PC-3 (cell line): ENCODE measurements at regions not wholly inside any gene's neighbourhood (a gene's known extent, or its start where the extent isn't known, plus 50 kb on each side); places are given as distances from the start of the nearest gene placed in this dataset.

Experiments used
- ATAC-seq: fragments of 200-7000 bp; cut with Tn5 transposase; 2 replicates; pipeline ENCODE4 v1.9.1; 2020; ENCODE audit warnings: mild to moderate bottlenecking, moderate library complexity
- BruUV-seq: library from RNA; stranded (reverse); fragments of 400-500 nt; replicated peaks from 2 replicates; lab custom pipeline; 2021; lab: Mats Ljungman, UMichigan
- CTCF ChIA-PET: fragments of 300-600 bp; sonication (Branson Sonifier 250); formaldehyde crosslinking; loops from one replicate; lab custom pipeline; 2022; ENCODE audit warnings: antibody characterized with exemption; lab: Charles Lee
- POLR2A ChIA-PET: fragments of 300-600 bp; sonication (Branson Sonifier 250); formaldehyde crosslinking; loops from one replicate; lab custom pipeline; 2022; ENCODE audit warnings: antibody characterized with exemption; ENCODE audit not compliant: unreplicated experiment; lab: Charles Lee
- DNase-seq: peaks from one replicate; pipeline ENCODE4 v3.0.0-alpha.2; 2015
- H2AFZ ChIP-seq: fragments of 300-600 bp; sonication (generic); 2 replicates; pipeline ENCODE4 v1.6.0; 2016; ENCODE audit warnings: antibody characterized with exemption, low read length
- H3F3A ChIP-seq: fragments of 300-600 bp; sonication (generic); one replicate; pipeline ENCODE4 v1.6.0; 2017; ENCODE audit warnings: antibody characterized with exemption, low read length, control low read depth, mild to moderate bottlenecking; ENCODE audit not compliant: unreplicated experiment
- H3K27ac ChIP-seq: fragments of 300-600 bp; sonication (generic); 2 replicates; pipeline ENCODE4 v1.5.1; 2016; ENCODE audit warnings: mild to moderate bottlenecking, low read length
- H3K27me3 ChIP-seq: fragments of 300-600 bp; sonication (generic); 2 replicates; pipeline ENCODE4 v1.6.1; 2016; ENCODE audit warnings: low read length, mixed read lengths
- H3K36me3 ChIP-seq: fragments of 300-600 bp; sonication (generic); 2 replicates; pipeline ENCODE4 v1.6.1; 2016; ENCODE audit warnings: low read depth, mixed run types, low read length, mixed read lengths
- H3K4me1 ChIP-seq: fragments of 300-600 bp; sonication (generic); 2 replicates; pipeline ENCODE4 v1.5.1; 2016; ENCODE audit warnings: low read length; ENCODE audit not compliant: insufficient read depth
- H3K4me2 ChIP-seq: fragments of 300-600 bp; sonication (generic); 2 replicates; pipeline ENCODE4 v1.6.0; 2016; ENCODE audit warnings: low read length
- H3K4me3 ChIP-seq: fragments of 300-600 bp; sonication (generic); 2 replicates; pipeline ENCODE4 v1.5.1; 2016; ENCODE audit warnings: mild to moderate bottlenecking, low read length, mixed read lengths
- H3K79me2 ChIP-seq: fragments of 300-600 bp; sonication (generic); 2 replicates; pipeline ENCODE4 v1.6.1; 2017; ENCODE audit warnings: low read length, mixed read lengths
- H3K9ac ChIP-seq: fragments of 300-600 bp; sonication (generic); 2 replicates; pipeline ENCODE4 v1.6.0; 2016; ENCODE audit warnings: mild to moderate bottlenecking, low read length
- H3K9me2 ChIP-seq: fragments of 300-600 bp; sonication (generic); replicated peaks from 2 replicates; pipeline ENCODE4 v1.6.1; 2016; ENCODE audit warnings: mixed run types, low read length, mixed read lengths
- H3K9me3 ChIP-seq: fragments of 300-600 bp; sonication (generic); 2 replicates; pipeline ENCODE4 v1.6.1; 2016; ENCODE audit warnings: low read length, mixed read lengths
- H4K20me1 ChIP-seq: fragments of 300-600 bp; sonication (generic); 2 replicates; pipeline ENCODE4 v1.6.1; 2016; ENCODE audit warnings: low read length, mixed read lengths
- CTCF ChIP-seq: fragments of 300-600 bp; sonication (generic); conservative IDR thresholded peaks from 2 replicates; pipeline ENCODE4 v1.5.1; 2017; ENCODE audit warnings: antibody characterized with exemption, low read depth, mild to moderate bottlenecking, low read length
- EZH2 ChIP-seq: fragments of 300-600 bp; sonication (generic); IDR thresholded peaks from one replicate; pipeline ENCODE4 v1.6.1; 2017; ENCODE audit warnings: antibody characterized with exemption, mild to moderate bottlenecking, low read length; ENCODE audit not compliant: unreplicated experiment
- EZH2phosphoT487 ChIP-seq: fragments of 300-600 bp; sonication (generic); IDR thresholded peaks from 2 replicates; pipeline ENCODE4 v1.6.1; 2018; ENCODE audit warnings: mild to moderate bottlenecking, antibody characterized with exemption, low read length, borderline replicate concordance
- intact Hi-C: fragments of 100-400 bp; cut with micrococcal nuclease; formaldehyde crosslinking; loops from 2 replicates; pipeline ENCODE4 v1.9.0; 2023

- intact Hi-C loops = no loop called here
- no peaks in the 10 kb centered on the region for H3K9me3 ChIP-seq
- no peaks in the 10 kb centered on the region for H3K4me1 ChIP-seq
- H4K20me1 ChIP-seq = no peaks in the 10 kb centered on the region
- no peak for ATAC-seq
- H3K4me2 ChIP-seq = no peak overlapping the region
- H3K27me3 ChIP-seq = no peaks in the 10 kb centered on the region
- ChIA-PET CTCF (no interaction called here), POLR2A (no interaction called here)
- H3K9ac ChIP-seq = no peak overlapping the region
- DNase-seq = no peak
- no peak overlapping the region for H3K4me3 ChIP-seq
- no peaks in the 10 kb centered on the region for H3F3A ChIP-seq
- no peaks in the 10 kb centered on the region for H3K9me2 ChIP-seq
- no peak overlapping the region for H3K27ac ChIP-seq
- no TSS peak for BruUV-seq
- H2AFZ ChIP-seq = no peak overlapping the region
- no peaks in the 10 kb centered on the region for H3K79me2 ChIP-seq
- TF ChIP-seq EZH2 (no peak), CTCF (no peak), EZH2phosphoT487 (no peak)
- no peaks in the 10 kb centered on the region for H3K36me3 ChIP-seq
Measured at GRCh38 chr13:61648547-61648946, 232.9 kb upstream of the PCDH20 start.

GRCh38 chr13:61612192-61612591 lies 196.5 kb upstream of the PCDH20 start:
- H3K27me3 ChIP-seq = no peaks in the 10 kb centered on the region
- no peak for ATAC-seq
- no peaks in the 10 kb centered on the region for H3K79me2 ChIP-seq
- no peaks in the 10 kb centered on the region for H3K4me1 ChIP-seq
- no peaks in the 10 kb centered on the region for H3K9me2 ChIP-seq
- no peak overlapping the region for H3K27ac ChIP-seq
- no peak overlapping the region for H3K4me3 ChIP-seq
- no peak for DNase-seq
- TF ChIP-seq EZH2 = no peak
- no peak for TF ChIP-seq CTCF
- no peak for TF ChIP-seq EZH2phosphoT487
- BruUV-seq = no TSS peak
- CTCF ChIA-PET = interaction anchor here (0.6 kb wide), 1 partner anchor 270 kb away, joined by 3 read pairs; no protein-coding TSS in a partner anchor
- no peak overlapping the region for H3K9ac ChIP-seq
- H3K9me3 ChIP-seq = no peaks in the 10 kb centered on the region
- no peaks in the 10 kb centered on the region for H4K20me1 ChIP-seq
- H2AFZ ChIP-seq = no peak overlapping the region
- no peak overlapping the region for H3K4me2 ChIP-seq
- POLR2A ChIA-PET = no interaction called here
- no peaks in the 10 kb centered on the region for H3F3A ChIP-seq
- intact Hi-C loops = no loop called here
- no peaks in the 10 kb centered on the region for H3K36me3 ChIP-seq

GRCh38 chr13:61608138-61608537 lies 192.5 kb upstream of the PCDH20 start:
- no TSS peak for BruUV-seq
- TF ChIP-seq CTCF (no peak), EZH2phosphoT487 (no peak), EZH2 (no peak)
- Histone ChIP-seq H3K4me1 (no peaks in the 10 kb centered on the region), H3K27ac (no peak overlapping the region), H3F3A (no peaks in the 10 kb centered on the region), H3K4me3 (no peak overlapping the region), H3K9me2 (no peaks in the 10 kb centered on the region), H3K9ac (no peak overlapping the region), H3K27me3 (no peaks in the 10 kb centered on the region), H4K20me1 (no peaks in the 10 kb centered on the region), H3K9me3 (no peaks in the 10 kb centered on the region), H3K36me3 (no peaks in the 10 kb centered on the region), H3K79me2 (no peaks in the 10 kb centered on the region), H3K4me2 (no peak overlapping the region), H2AFZ (no peak overlapping the region)
- ChIA-PET CTCF (no interaction called here), POLR2A (no interaction called here)
- intact Hi-C loops = no loop called here
- ATAC-seq = no peak
- DNase-seq = no peak
